Suprapubic skin (tissue), 4 donors: ENCODE measurements at regions not wholly inside any gene's neighbourhood (a gene's known extent, or its start where the extent isn't known, plus 50 kb on each side); places are given as distances from the start of the nearest gene placed in this dataset.

Experiments
- DNase-seq, 2 donors: peaks; one replicate each; pipeline ENCODE4 v3.0.0-alpha.2; 2019; ENCODE audit warnings: low spot score in 2 of 2
- H3K27ac ChIP-seq: fragments of 200-600 bp; sonication (generic); one replicate; pipeline ENCODE4 v1.5.1; 2019
- H3K27me3 ChIP-seq: fragments of 200-600 bp; sonication (generic); one replicate; pipeline ENCODE4 v1.5.1; 2019
- H3K36me3 ChIP-seq: fragments of 200-600 bp; sonication (generic); one replicate; pipeline ENCODE4 v1.5.1; 2019
- H3K4me1 ChIP-seq: fragments of 200-600 bp; sonication (generic); one replicate; pipeline ENCODE4 v1.5.1; 2019
- H3K4me3 ChIP-seq: fragments of 200-600 bp; sonication (generic); one replicate; pipeline ENCODE4 v1.5.1; 2019; ENCODE audit warnings: mild to moderate bottlenecking
- H3K9me3 ChIP-seq: fragments of 200-600 bp; sonication (generic); one replicate; pipeline ENCODE4 v1.5.1; 2019
- CTCF ChIP-seq, 2 donors: fragments of 200-600 bp in 1 of 2; fragments of 450-650 bp in 1 of 2; sonication (generic) in 1 of 2; IDR thresholded peaks; one replicate each; pipeline ENCODE4 v1.5.1; 2016 to 2019; ENCODE audit warnings: antibody characterized with exemption in 2 of 2, mild to moderate bottlenecking in 1 of 2, moderate library complexity in 1 of 2
- EP300 ChIP-seq: sonication (generic); formaldehyde crosslinking; IDR thresholded peaks from one replicate; pipeline ENCODE4 v1.6.1; 2017; ENCODE audit warnings: antibody characterized with exemption
- POLR2A ChIP-seq, 2 donors: fragments of 450-650 bp; IDR thresholded peaks; one replicate each; pipeline ENCODE4 v1.6.1; 2017; ENCODE audit warnings: antibody characterized with exemption in 2 of 2, mild to moderate bottlenecking in 2 of 2, moderate library complexity in 2 of 2
- POLR2AphosphoS5 ChIP-seq, 3 donors: sonication (generic); formaldehyde crosslinking; IDR thresholded peaks; one replicate each; pipeline ENCODE4 v1.6.1; 2017; ENCODE audit warnings: antibody characterized with exemption in 3 of 3
- WGBS: methylation state at CpG from one replicate; pipeline ENCODE4 v1.1.5; 2018; 5-methylcytosine and 5-hydroxymethylcytosine counted together

GRCh38 chr6:14458669-14459266 is 341.2 kb downstream of the CD83 start:
- WGBS = 65% methylated on average over 5 of the region's 5 CpGs
- Histone ChIP-seq H3K27me3 (no peaks in the 10 kb centered on the region), H3K9me3 (no peaks in the 10 kb centered on the region), H3K4me3 (no peak overlapping the region), H3K36me3 (no peaks in the 10 kb centered on the region), H3K4me1 (peaks cover 23% of the 10 kb centered on the region), H3K27ac (no peak overlapping the region)
- TF ChIP-seq POLR2A (IDR thresholded peaks at IDR 0.05) (no peak), POLR2AphosphoS5 (IDR thresholded peaks at IDR 0.05) (no peak), CTCF (IDR thresholded peaks at IDR 0.05) (no peak), EP300 (no peak)
- no peak for DNase-seq

GRCh38 chr6:14459315-14459714 is 341.7 kb downstream of the CD83 start:
- H3K27me3 ChIP-seq = no peaks in the 10 kb centered on the region
- no peak overlapping the region for H3K4me3 ChIP-seq
- H3K9me3 ChIP-seq = no peaks in the 10 kb centered on the region
- H3K4me1 ChIP-seq = peaks cover 19% of the 10 kb centered on the region
- no peaks in the 10 kb centered on the region for H3K36me3 ChIP-seq
- TF ChIP-seq POLR2A (IDR thresholded peaks at IDR 0.05) = no peak
- TF ChIP-seq EP300 = no peak
- no peak for TF ChIP-seq CTCF (IDR thresholded peaks at IDR 0.05)
- no peak for TF ChIP-seq POLR2AphosphoS5 (IDR thresholded peaks at IDR 0.05)
- H3K27ac ChIP-seq = no peak overlapping the region
- DNase-seq = no peak

GRCh38 chr6:14460556-14460955 is 343.0 kb downstream of the CD83 start:
- no peaks in the 10 kb centered on the region for H3K9me3 ChIP-seq
- TF ChIP-seq POLR2AphosphoS5 (IDR thresholded peaks at IDR 0.05) = no peak
- TF ChIP-seq POLR2A (IDR thresholded peaks at IDR 0.05) = no peak
- TF ChIP-seq EP300 = no peak
- H3K36me3 ChIP-seq = no peaks in the 10 kb centered on the region

GRCh38 chr6:14462135-14462534 is 344.6 kb downstream of the CD83 start:
- no peak for DNase-seq
- WGBS = 86% methylated on average over 3 of the region's 3 CpGs
- Histone ChIP-seq H3K36me3 (no peaks in the 10 kb centered on the region), H3K9me3 (no peaks in the 10 kb centered on the region), H3K27me3 (no peaks in the 10 kb centered on the region), H3K4me3 (no peak overlapping the region), H3K27ac (no peak overlapping the region), H3K4me1 (peaks cover 6% of the 10 kb centered on the region)
- no peak for TF ChIP-seq POLR2A (IDR thresholded peaks at IDR 0.05)
- no peak for TF ChIP-seq EP300
- TF ChIP-seq CTCF (IDR thresholded peaks at IDR 0.05) = no peak
- TF ChIP-seq POLR2AphosphoS5 (IDR thresholded peaks at IDR 0.05) = no peak

More at GRCh38 chr6:14460556-14460955, 343.0 kb downstream of the CD83 start:
- Histone ChIP-seq H3K27ac (no peak overlapping the region), H3K27me3 (no peaks in the 10 kb centered on the region), H3K4me1 (peaks cover 8% of the 10 kb centered on the region), H3K4me3 (no peak overlapping the region)
- no peak for DNase-seq

- DNase-seq = no peak
These were observed 345.0 kb downstream of the CD83 start for GRCh38 chr6:14462566-14462965.

More at GRCh38 chr6:14462566-14462965, 345.0 kb downstream of the CD83 start:
- H3K9me3 ChIP-seq = no peaks in the 10 kb centered on the region
- H3K36me3 ChIP-seq = no peaks in the 10 kb centered on the region
- peaks cover 6% of the 10 kb centered on the region for H3K4me1 ChIP-seq
- no peak overlapping the region for H3K4me3 ChIP-seq
- no peak for TF ChIP-seq POLR2A (IDR thresholded peaks at IDR 0.05)
- no peak for TF ChIP-seq POLR2AphosphoS5 (IDR thresholded peaks at IDR 0.05)
- no peak for TF ChIP-seq EP300
- no peak for TF ChIP-seq CTCF (IDR thresholded peaks at IDR 0.05)
- WGBS = 68% methylated on average over 2 of the region's 2 CpGs
- H3K27ac ChIP-seq = no peak overlapping the region
- no peaks in the 10 kb centered on the region for H3K27me3 ChIP-seq
